GM12873 (cell line): ENCODE measurements at regions not wholly inside any gene's neighbourhood (a gene's known extent, or its start where the extent isn't known, plus 50 kb on each side); places are given as distances from the start of the nearest gene placed in this dataset.

Experiments
- TF ChIP-seq, protein P1 (sequence below): IDR thresholded peaks from 2 replicates; pipeline ENCODE4 v1.5.1; 2012; ENCODE audit warnings: low read depth, mild to moderate bottlenecking, moderate library complexity, low read length, control low read depth; ENCODE audit not compliant: insufficient read depth; ENCODE audit errors: missing control alignments

DNA sequence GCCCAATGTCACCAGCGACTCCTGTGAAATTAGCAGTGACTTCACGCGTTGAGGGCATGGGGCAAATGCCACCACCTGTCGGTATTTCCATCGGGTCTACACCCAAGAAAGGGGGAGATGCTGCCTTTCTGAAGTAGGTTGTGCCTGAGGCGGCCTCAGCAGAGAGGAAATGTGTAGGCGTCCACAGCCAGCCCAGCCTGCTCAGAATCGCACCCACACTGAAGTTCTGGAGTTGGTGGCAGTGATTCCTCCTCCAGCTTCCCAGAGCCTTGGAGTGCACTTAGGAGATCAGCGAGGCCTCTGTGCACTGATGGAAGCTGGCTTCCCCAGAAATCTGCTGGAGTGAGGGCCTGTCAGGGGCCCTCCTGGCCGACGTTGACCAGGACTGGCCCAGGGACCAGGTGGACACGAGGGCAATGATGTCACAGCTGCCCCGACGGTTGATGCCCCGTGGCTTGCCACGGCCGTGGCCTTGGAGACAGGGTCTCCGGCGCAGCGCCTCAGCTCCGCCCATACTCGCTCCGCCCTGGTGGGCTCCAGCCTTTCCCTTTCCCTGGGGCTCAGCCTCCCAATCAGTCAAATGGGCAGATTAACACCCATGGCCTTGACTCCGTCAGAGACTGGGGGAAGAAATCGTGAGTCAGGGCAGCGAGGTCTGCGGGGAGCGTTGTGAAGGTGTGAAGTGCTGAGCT is 484.8 kb downstream of the PREX1 start:
- TF ChIP-seq, protein P1, sequence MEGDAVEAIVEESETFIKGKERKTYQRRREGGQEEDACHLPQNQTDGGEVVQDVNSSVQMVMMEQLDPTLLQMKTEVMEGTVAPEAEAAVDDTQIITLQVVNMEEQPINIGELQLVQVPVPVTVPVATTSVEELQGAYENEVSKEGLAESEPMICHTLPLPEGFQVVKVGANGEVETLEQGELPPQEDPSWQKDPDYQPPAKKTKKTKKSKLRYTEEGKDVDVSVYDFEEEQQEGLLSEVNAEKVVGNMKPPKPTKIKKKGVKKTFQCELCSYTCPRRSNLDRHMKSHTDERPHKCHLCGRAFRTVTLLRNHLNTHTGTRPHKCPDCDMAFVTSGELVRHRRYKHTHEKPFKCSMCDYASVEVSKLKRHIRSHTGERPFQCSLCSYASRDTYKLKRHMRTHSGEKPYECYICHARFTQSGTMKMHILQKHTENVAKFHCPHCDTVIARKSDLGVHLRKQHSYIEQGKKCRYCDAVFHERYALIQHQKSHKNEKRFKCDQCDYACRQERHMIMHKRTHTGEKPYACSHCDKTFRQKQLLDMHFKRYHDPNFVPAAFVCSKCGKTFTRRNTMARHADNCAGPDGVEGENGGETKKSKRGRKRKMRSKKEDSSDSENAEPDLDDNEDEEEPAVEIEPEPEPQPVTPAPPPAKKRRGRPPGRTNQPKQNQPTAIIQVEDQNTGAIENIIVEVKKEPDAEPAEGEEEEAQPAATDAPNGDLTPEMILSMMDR: no peak

DNA sequence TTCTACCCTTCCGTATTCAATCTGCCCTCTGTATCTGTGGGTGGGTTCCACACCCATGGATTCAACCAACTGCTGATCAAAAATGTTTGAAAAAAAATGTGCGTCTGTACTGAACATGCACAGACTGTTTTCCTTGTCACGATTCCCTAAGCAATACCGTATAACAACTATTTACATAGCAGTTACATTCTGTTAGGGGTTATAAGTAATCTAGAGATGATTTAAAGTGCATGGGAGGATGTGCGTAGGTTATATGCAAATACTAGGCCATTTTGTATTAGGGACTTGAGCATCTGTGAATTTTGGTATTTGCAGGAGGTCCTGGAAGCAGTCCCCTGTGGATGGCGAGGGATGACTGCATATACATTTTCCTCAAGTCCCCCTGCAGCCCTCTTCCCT is 486.9 kb downstream of the PREX1 start:
- TF ChIP-seq, protein P1: no peak

DNA sequence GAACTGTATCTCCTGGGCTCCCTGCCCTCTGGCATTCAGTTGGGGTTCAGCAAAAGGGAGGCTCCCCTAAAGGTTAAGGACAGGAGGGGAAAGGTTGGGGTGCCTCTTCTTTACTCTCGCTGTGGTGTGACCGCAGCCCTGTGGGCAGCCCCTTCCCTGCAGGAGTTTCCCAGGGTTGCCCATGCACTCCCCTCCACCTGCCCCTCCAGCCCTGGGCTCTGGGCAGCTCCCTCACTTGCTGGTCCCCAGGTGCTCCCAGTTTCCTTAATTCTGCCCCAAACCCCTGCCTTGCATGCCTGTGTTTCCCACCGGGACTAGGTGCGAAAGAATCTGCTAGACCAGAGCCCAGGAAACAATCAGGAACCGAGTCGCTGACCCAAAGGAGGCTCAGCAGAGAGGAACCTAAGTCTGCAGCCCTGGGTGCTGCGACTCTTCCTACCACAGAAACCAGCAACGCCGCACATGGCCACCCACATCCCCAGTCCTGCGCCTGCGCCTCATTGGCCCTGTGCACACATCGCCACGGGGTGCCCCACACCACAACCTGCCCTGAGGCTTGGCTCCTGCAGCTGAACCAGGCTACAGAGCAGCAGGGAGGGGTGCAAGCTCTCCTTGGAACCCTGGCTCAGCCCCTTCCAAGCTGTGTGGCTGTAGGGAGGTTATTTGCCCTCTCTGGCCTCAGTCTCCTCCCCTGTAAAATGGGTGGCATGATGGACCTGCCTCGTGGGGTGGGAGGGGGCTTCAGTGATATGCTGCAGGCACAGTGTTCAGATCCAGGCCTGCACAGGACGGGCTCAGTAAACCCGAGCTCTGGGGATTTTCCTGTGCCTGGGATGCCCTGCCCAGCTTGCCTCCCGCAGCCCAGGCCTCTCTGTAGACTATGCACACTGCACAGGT is 487.6 kb downstream of the PREX1 start:
- TF ChIP-seq, protein P1: no peak

DNA sequence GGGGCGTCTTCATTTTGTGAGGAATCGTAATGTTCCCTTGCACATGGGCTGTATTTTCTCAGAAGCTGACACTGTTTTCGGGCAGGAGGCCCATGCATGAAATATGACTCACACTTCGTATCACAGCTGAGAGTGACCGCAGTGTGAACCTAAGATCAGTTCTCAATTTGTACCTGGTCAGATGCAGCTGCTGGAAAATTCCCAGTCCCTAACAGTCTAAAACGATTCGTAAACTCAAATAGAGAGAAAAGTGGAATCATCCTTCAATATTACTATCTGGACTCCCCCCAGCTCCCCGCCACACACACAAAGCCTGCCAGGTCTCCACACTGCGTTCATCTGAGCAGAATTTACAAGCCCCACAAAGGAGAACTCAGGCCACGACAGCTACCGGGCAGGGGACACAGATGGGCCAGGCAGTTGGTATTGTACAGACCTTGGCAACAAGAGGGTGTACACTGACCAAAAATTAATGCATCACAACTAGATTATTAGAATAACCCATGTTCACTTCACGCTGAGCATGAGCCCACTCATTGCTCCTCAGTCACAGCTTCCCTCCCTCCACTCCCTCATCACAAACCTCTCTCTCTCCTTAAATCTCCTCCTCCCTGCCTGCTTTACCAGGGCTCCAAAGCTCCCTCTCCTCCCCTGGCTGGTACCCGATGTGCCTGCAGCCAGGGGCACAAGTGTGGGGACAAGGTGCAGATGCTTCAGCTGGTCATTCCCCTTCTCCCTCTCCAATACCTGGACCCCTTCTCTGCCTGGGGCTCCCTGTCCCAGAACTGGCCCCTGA is 488.4 kb downstream of the PREX1 start:
- TF ChIP-seq, protein P1: no peak

DNA sequence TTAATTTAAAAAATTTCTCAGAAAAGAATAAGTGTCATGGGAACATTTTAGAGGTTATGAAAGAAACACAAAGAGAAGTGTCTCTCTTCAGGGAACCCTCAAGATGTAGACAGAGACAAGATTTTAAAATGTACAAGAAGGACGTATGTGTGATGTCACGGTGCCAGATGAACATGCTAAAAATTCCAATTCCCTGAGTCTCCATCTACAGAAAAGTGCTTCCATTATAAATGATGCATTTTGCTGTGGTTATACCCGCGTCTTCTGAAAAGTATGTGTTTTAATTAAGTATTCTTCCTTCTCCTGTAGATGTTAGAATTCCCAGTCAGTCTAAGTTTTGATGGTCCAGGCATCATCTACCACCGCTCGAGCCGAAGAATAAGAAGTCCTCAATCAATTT is 489.1 kb downstream of the PREX1 start:
- TF ChIP-seq, protein P1: no peak

DNA sequence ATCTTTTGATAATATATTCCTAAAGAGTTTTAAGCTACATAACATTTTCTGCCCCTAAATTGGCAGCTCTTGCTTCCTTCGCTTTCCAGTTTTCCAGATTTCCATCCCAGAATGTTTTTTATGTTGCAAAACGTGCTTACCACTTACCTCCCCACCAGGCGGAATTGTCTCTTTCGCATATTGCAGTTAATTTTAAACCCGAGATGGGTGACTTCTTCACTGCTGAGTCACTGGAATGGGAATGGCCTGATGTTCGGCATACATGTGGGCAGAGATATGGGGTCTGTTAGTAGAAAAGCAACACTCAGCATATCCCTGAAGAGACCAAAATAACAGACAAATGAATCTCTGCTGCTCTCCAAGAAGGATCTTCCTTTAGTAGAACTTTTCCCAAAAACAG is 491.2 kb downstream of the PREX1 start:
- TF ChIP-seq, protein P1: no peak

DNA sequence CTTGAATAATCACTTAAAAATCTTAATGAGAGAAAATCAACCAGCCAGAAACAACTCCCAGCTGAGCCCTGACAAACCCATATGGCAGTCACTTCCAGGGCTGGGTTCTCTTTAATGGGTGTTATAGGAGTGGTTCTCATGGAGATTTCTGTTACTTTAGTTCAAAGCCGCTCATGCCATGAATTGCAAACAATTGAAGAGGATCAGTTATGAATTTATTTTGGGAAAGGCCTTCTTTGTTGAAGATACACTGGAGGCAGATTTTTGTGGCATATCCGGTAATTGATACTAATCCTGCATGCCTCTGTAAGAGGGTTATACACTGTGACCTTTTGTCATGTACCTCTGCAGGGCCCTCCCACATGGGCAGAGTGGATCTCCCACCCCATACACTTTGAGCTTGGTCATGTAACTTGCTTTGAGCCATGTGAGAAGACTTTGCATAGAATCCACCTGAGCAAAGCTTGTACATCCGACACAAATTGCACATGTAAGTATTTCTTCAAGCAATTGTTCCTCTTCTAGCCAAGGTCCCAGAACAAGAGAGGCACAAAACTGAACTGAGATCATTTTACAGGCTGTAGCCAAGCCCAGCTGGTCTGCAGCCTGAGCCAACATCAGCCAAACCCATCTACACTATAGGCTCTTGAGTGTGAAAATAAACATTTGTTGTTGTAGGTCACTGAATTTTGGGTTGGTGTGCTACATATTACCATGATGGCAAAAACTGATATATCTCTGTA is 492.3 kb downstream of the PREX1 start:
- TF ChIP-seq, protein P1: no peak
